OCI-LY1 (cell line): ENCODE measurements at regions not wholly inside any gene's neighbourhood (a gene's known extent, or its start where the extent isn't known, plus 50 kb on each side); places are given as distances from the start of the nearest gene placed in this dataset.

ENCODE experiments used
- H2AFZ ChIP-seq: fragments of 200-600 bp; sonication (generic), shearing (Covaris generic); 2 replicates; pipeline ENCODE4 v1.6.0; 2014; ENCODE audit warnings: antibody characterized with exemption, mild to moderate bottlenecking, low read length
- H3F3A ChIP-seq: fragments of 200-600 bp; sonication (generic), shearing (Covaris generic); 2 replicates; pipeline ENCODE4 v1.6.0; 2014; ENCODE audit warnings: mild to moderate bottlenecking, antibody characterized with exemption, low read length, moderate library complexity; ENCODE audit not compliant: insufficient read depth
- H3K27ac ChIP-seq: fragments of 200-600 bp; sonication (generic); 2 replicates; pipeline ENCODE4 v1.5.1; 2014; ENCODE audit warnings: low read length, mixed run types, mild to moderate bottlenecking, low read depth; ENCODE audit not compliant: poor library complexity, severe bottlenecking
- H3K27me3 ChIP-seq: fragments of 200-600 bp; sonication (generic); 2 replicates; pipeline ENCODE4 v1.6.0; 2014; ENCODE audit warnings: antibody characterized with exemption, mild to moderate bottlenecking, low read length, moderate library complexity; ENCODE audit not compliant: insufficient read depth
- H3K36me3 ChIP-seq: fragments of 200-600 bp; sonication (generic); 2 replicates; pipeline ENCODE4 v1.6.1; 2014; ENCODE audit warnings: mild to moderate bottlenecking, antibody characterized with exemption, low read length, moderate library complexity, mixed read lengths; ENCODE audit not compliant: insufficient read depth
- H3K4me1 ChIP-seq: fragments of 200-600 bp; sonication (generic); 2 replicates; pipeline ENCODE4 v1.5.1; 2014; ENCODE audit warnings: mild to moderate bottlenecking, low read length, moderate library complexity; ENCODE audit not compliant: insufficient read depth, severe bottlenecking
- H3K4me2 ChIP-seq: fragments of 200-600 bp; sonication (generic), shearing (Covaris generic); 2 replicates; pipeline ENCODE4 v1.6.1; 2014; ENCODE audit warnings: low read length
- H3K4me3 ChIP-seq: fragments of 200-600 bp; sonication (generic); 2 replicates; pipeline ENCODE4 v1.5.1; 2014; ENCODE audit warnings: low read length, low read depth, mild to moderate bottlenecking, mixed read lengths; ENCODE audit not compliant: poor library complexity, severe bottlenecking
- H3K79me2 ChIP-seq: fragments of 200-600 bp; shearing (Covaris generic); 2 replicates; pipeline ENCODE4 v1.6.1; 2016; ENCODE audit warnings: mixed run types, low read length, mixed read lengths; ENCODE audit not compliant: insufficient read depth
- H3K9ac ChIP-seq: fragments of 200-600 bp; sonication (generic), shearing (Covaris generic); 2 replicates; pipeline ENCODE4 v1.6.1; 2014; ENCODE audit warnings: mild to moderate bottlenecking, low read length, mixed read lengths
- H3K9me2 ChIP-seq: fragments of 200-600 bp; sonication (generic), shearing (Covaris generic); 2 replicates; pipeline ENCODE4 v1.6.1; 2014; ENCODE audit warnings: low read depth, mild to moderate bottlenecking, low read length, mixed read lengths
- H3K9me3 ChIP-seq: fragments of 200-600 bp; shearing (Covaris generic); 2 replicates; pipeline ENCODE4 v1.6.1; 2014; ENCODE audit warnings: low read length, mixed read lengths
- H4K20me1 ChIP-seq: fragments of 200-600 bp; sonication (generic), shearing (Covaris generic); 2 replicates; pipeline ENCODE4 v1.6.0; 2016; ENCODE audit warnings: mild to moderate bottlenecking, low read length; ENCODE audit not compliant: insufficient read depth
- EZH2 ChIP-seq: fragments of 200-600 bp; sonication (generic), shearing (Covaris generic); IDR thresholded peaks from 2 replicates; pipeline ENCODE4 v1.8.0; 2017; ENCODE audit warnings: borderline replicate concordance, mixed run types, mild to moderate bottlenecking, antibody characterized with exemption, low read length, moderate library complexity, mixed read lengths
- TF ChIP-seq, protein P1 (sequence below): fragments of 200-600 bp; sonication (generic), shearing (Covaris generic); IDR thresholded peaks from 2 replicates; pipeline ENCODE4 v1.5.1; 2017; ENCODE audit warnings: mild to moderate bottlenecking, antibody characterized with exemption, low read length, moderate library complexity, mixed read lengths

GRCh38 chr16:82319038-82319437 lies 149.0 kb upstream of the MPHOSPH6 start:
- Histone ChIP-seq H3K4me3 (no peak overlapping the region), H3K27me3 (no peaks in the 10 kb centered on the region), H3K9me3 (peaks cover 4% of the 10 kb centered on the region; the same call in 1 of the 2 replicates), H3F3A (no peaks in the 10 kb centered on the region), H3K9ac (no peak overlapping the region), H3K4me1 (no peaks in the 10 kb centered on the region), H4K20me1 (no peaks in the 10 kb centered on the region), H3K4me2 (no peak overlapping the region), H3K9me2 (no peaks in the 10 kb centered on the region), H3K36me3 (no peaks in the 10 kb centered on the region), H2AFZ (no peak overlapping the region), H3K27ac (no peak overlapping the region), H3K79me2 (no peaks in the 10 kb centered on the region)
- TF ChIP-seq, protein P1, sequence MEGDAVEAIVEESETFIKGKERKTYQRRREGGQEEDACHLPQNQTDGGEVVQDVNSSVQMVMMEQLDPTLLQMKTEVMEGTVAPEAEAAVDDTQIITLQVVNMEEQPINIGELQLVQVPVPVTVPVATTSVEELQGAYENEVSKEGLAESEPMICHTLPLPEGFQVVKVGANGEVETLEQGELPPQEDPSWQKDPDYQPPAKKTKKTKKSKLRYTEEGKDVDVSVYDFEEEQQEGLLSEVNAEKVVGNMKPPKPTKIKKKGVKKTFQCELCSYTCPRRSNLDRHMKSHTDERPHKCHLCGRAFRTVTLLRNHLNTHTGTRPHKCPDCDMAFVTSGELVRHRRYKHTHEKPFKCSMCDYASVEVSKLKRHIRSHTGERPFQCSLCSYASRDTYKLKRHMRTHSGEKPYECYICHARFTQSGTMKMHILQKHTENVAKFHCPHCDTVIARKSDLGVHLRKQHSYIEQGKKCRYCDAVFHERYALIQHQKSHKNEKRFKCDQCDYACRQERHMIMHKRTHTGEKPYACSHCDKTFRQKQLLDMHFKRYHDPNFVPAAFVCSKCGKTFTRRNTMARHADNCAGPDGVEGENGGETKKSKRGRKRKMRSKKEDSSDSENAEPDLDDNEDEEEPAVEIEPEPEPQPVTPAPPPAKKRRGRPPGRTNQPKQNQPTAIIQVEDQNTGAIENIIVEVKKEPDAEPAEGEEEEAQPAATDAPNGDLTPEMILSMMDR: no peak
- no peak for TF ChIP-seq EZH2

DNA sequence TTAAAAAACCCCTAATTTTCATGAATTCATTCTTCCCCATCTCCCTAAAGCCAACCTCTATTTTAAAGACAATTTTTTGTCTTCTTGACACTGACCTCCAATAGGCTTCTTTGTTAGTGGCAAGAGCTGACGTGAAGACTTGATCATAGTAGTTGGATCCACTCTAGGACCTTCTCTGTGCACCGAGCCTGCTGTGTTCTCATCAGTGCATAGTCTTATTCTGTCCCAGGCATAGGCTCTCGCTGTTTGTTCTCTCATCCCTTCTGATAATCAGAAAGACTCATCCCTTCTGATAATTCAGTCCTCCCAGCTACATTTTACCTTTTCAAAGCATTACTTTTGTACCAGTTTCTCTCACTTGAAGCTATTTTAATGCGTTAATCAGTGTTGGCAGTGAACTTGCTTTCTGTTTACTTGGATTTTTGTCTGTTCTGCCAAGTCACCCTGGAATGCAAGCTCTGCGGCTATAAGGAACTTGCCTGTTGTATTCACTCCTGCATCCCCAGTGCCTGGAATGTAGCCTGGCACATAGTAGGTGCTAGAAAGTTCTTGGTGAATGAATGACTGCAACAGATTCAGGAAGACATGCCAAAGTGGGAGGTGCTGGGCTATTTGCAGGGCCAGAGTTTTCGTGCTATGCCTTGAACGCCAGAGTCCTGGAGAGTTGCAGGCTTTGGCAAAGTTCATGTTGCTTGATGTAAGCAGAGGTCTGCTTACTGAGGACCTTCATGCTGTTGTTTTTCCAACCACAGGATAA lies 147.6 kb upstream of the MPHOSPH6 start:
- no peak overlapping the region for H3K9ac ChIP-seq
- H3K36me3 ChIP-seq: no peaks in the 10 kb centered on the region
- H3K27ac ChIP-seq: no peak overlapping the region
- H3K9me2 ChIP-seq: no peaks in the 10 kb centered on the region
- no peaks in the 10 kb centered on the region for H3F3A ChIP-seq
- H3K4me2 ChIP-seq: no peak overlapping the region
- H3K4me3 ChIP-seq: no peak overlapping the region
- H2AFZ ChIP-seq: no peak overlapping the region
- H4K20me1 ChIP-seq: no peaks in the 10 kb centered on the region
- H3K27me3 ChIP-seq: no peaks in the 10 kb centered on the region
- TF ChIP-seq, protein P1: no peak
- no peak for TF ChIP-seq EZH2
- no peaks in the 10 kb centered on the region for H3K79me2 ChIP-seq
- H3K4me1 ChIP-seq: no peaks in the 10 kb centered on the region
- no peaks in the 10 kb centered on the region for H3K9me3 ChIP-seq

GRCh38 chr16:82313754-82314153 lies 143.7 kb upstream of the MPHOSPH6 start:
- no peak for TF ChIP-seq EZH2
- TF ChIP-seq, protein P1: no peak
- H3K36me3 ChIP-seq: no peaks in the 10 kb centered on the region
- no peak overlapping the region for H2AFZ ChIP-seq
- no peak overlapping the region for H3K27ac ChIP-seq
- no peaks in the 10 kb centered on the region for H3F3A ChIP-seq
- no peaks in the 10 kb centered on the region for H4K20me1 ChIP-seq
- H3K9me3 ChIP-seq: no peaks in the 10 kb centered on the region
- no peak overlapping the region for H3K4me2 ChIP-seq
- H3K4me1 ChIP-seq: no peaks in the 10 kb centered on the region
- H3K27me3 ChIP-seq: no peaks in the 10 kb centered on the region
- H3K4me3 ChIP-seq: no peak overlapping the region
- no peak overlapping the region for H3K9ac ChIP-seq
- H3K9me2 ChIP-seq: no peaks in the 10 kb centered on the region
- H3K79me2 ChIP-seq: no peaks in the 10 kb centered on the region
